A549 (cell line): ENCODE measurements at regions not wholly inside any gene's neighbourhood (a gene's known extent, or its start where the extent isn't known, plus 50 kb on each side); places are given as distances from the start of the nearest gene placed in this dataset.

ENCODE experiments used
- KDM1A ChIP-seq: fragments of 200-600 bp; sonication (generic); IDR thresholded peaks from 2 replicates; pipeline ENCODE4 v1.6.1; 2016; ENCODE audit warnings: low read depth, mild to moderate bottlenecking
- POLR2AphosphoS2 ChIP-seq: conservative IDR thresholded peaks from 2 replicates; pipeline ENCODE4 v1.6.1; 2012; ENCODE audit warnings: low read length, improper control_type of control experiment, inconsistent platforms
- RAD21 ChIP-seq, 2 experiments: fragments of >200 bp in 1 of 2; sonication (Bioruptor Twin) in 1 of 2; formaldehyde crosslinking in 1 of 2; IDR thresholded peaks in 1 of 2; conservative IDR thresholded peaks in 1 of 2; 2 replicates in 1 of 2; 3 replicates in 1 of 2; pipeline ENCODE4 v1.6.1; 2012 to 2018; ENCODE audit warnings: inconsistent platforms in 1 of 2
- RFX5 ChIP-seq: fragments of 450-650 bp; IDR thresholded peaks from 2 replicates; pipeline ENCODE4 v1.7.1; 2014; ENCODE audit warnings: antibody characterized with exemption, mild to moderate bottlenecking, moderate library complexity
- SMC3 ChIP-seq: fragments of >200 bp; sonication (Bioruptor Twin); formaldehyde crosslinking; IDR thresholded peaks from 3 replicates; pipeline ENCODE4 v1.6.1; 2018; ENCODE audit warnings: inconsistent platforms
- TF ChIP-seq, protein P1 (sequence below): fragments of >200 bp; sonication (Bioruptor Twin); formaldehyde crosslinking; IDR thresholded peaks from 3 replicates; pipeline ENCODE4 v1.5.1; 2016
- TF ChIP-seq, protein P2 (sequence below): IDR thresholded peaks from 2 replicates; pipeline ENCODE4 v1.6.1; 2012
- TF ChIP-seq, protein P3 (sequence below): IDR thresholded peaks from 2 replicates; pipeline ENCODE4 v1.6.1; 2012

DNA sequence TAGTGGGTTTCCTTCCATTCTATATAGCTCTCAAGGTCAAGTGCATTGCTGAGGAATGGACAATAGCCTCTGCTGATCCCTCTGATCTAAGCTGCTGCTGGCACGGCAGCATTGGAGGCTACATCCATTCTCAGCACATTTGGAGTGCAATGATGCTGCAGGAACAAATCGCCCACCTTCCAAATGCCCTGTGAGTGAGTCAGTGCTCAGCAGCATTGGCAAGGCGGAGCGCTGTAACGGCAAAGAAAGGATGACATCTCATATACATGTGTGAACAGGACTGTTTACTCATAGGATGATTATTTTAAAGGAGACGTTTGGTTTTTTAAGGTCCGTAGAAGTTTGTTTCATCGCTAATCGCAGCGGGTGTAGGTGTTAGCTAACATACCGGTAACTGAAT, 408.7 kb downstream of the ARHGEF28 start:
- TF ChIP-seq, protein P1, sequence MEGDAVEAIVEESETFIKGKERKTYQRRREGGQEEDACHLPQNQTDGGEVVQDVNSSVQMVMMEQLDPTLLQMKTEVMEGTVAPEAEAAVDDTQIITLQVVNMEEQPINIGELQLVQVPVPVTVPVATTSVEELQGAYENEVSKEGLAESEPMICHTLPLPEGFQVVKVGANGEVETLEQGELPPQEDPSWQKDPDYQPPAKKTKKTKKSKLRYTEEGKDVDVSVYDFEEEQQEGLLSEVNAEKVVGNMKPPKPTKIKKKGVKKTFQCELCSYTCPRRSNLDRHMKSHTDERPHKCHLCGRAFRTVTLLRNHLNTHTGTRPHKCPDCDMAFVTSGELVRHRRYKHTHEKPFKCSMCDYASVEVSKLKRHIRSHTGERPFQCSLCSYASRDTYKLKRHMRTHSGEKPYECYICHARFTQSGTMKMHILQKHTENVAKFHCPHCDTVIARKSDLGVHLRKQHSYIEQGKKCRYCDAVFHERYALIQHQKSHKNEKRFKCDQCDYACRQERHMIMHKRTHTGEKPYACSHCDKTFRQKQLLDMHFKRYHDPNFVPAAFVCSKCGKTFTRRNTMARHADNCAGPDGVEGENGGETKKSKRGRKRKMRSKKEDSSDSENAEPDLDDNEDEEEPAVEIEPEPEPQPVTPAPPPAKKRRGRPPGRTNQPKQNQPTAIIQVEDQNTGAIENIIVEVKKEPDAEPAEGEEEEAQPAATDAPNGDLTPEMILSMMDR = no peak
- TF ChIP-seq RFX5 (no peak), KDM1A (no peak), POLR2AphosphoS2 (no peak), RAD21 (conservative IDR thresholded peaks at IDR 0.05 in 1 of 2, IDR thresholded peaks at IDR 0.05 in 1 of 2) (no peak), SMC3 (no peak)
- TF ChIP-seq, protein P2, sequence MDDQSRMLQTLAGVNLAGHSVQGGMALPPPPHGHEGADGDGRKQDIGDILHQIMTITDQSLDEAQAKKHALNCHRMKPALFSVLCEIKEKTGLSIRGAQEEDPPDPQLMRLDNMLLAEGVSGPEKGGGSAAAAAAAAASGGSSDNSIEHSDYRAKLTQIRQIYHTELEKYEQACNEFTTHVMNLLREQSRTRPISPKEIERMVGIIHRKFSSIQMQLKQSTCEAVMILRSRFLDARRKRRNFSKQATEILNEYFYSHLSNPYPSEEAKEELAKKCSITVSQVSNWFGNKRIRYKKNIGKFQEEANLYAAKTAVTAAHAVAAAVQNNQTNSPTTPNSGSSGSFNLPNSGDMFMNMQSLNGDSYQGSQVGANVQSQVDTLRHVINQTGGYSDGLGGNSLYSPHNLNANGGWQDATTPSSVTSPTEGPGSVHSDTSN = no peak
- TF ChIP-seq, protein P3, sequence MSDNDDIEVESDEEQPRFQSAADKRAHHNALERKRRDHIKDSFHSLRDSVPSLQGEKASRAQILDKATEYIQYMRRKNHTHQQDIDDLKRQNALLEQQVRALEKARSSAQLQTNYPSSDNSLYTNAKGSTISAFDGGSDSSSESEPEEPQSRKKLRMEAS = no peak
